ENCODE measurements at regions not wholly inside any gene's neighbourhood (a gene's known extent, or its start where the extent isn't known, plus 50 kb on each side); places are given as distances from the start of the nearest gene placed in this dataset.
"Not testable (repeated sequence)": the region's sequence is repeated elsewhere in the genome, so short reads cannot be mapped to it uniquely, and the experiment has no call there.

GRCh38 chr15:38103564-38103963 lies 149.1 kb upstream of the SPRED1 start:
- DNase-seq (ENCODE audit: low spot score), result no peak
- in situ Hi-C loops (cut with HindIII; ENCODE audit: low sequenced_read_pairs), result no loop called here

- DNase-seq (ENCODE audit: low spot score), result no peak
- in situ Hi-C loops (cut with HindIII; ENCODE audit: low sequenced_read_pairs), result no loop called here
These were observed 141.6 kb upstream of the SPRED1 start for GRCh38 chr15:38111070-38111469.

- no peak for DNase-seq (ENCODE audit: low spot score)
- in situ Hi-C loops (cut with HindIII; ENCODE audit: low sequenced_read_pairs), result no loop called here
These were observed 140.2 kb upstream of the SPRED1 start for GRCh38 chr15:38112406-38112805.

GRCh38 chr15:38115121-38115520 lies 137.5 kb upstream of the SPRED1 start:
- no peak for DNase-seq (ENCODE audit: low spot score)
- in situ Hi-C loops (cut with HindIII; ENCODE audit: low sequenced_read_pairs), result no loop called here

- DNase-seq (ENCODE audit: low spot score), result no peak
- in situ Hi-C loops (cut with HindIII; ENCODE audit: low sequenced_read_pairs), result no loop called here
These were observed 134.9 kb upstream of the SPRED1 start for GRCh38 chr15:38117781-38118180.

GRCh38 chr15:38119865-38120264 lies 132.8 kb upstream of the SPRED1 start:
- in situ Hi-C loops (cut with HindIII; ENCODE audit: low sequenced_read_pairs), result not testable (repeated sequence)

GRCh38 chr15:38127306-38127771 lies 125.3 kb upstream of the SPRED1 start:
- in situ Hi-C loops (cut with HindIII; ENCODE audit: low sequenced_read_pairs), result no loop called here
- no peak for DNase-seq (ENCODE audit: low spot score)

More at GRCh38 chr15:38119865-38120264, 132.8 kb upstream of the SPRED1 start:
- DNase-seq (ENCODE audit: low spot score), result not testable (repeated sequence)

- DNase-seq (ENCODE audit: low spot score), result no peak
- in situ Hi-C loops (cut with HindIII; ENCODE audit: low sequenced_read_pairs), result no loop called here
These were observed 124.3 kb upstream of the SPRED1 start for GRCh38 chr15:38128341-38128781.

GRCh38 chr15:38128921-38129320 lies 123.7 kb upstream of the SPRED1 start:
- DNase-seq (ENCODE audit: low spot score), result no peak
- in situ Hi-C loops (cut with HindIII; ENCODE audit: low sequenced_read_pairs), result no loop called here

- in situ Hi-C loops (cut with HindIII; ENCODE audit: low sequenced_read_pairs), result no loop called here
- DNase-seq (ENCODE audit: low spot score), result peak; percentile 6
These were observed 123.0 kb upstream of the SPRED1 start for GRCh38 chr15:38129531-38130204.

GRCh38 chr15:38130205-38130567 lies 122.5 kb upstream of the SPRED1 start:
- in situ Hi-C loops (cut with HindIII; ENCODE audit: low sequenced_read_pairs), result no loop called here
- no peak for DNase-seq (ENCODE audit: low spot score)

- DNase-seq (ENCODE audit: low spot score), result peak; percentile 5
- in situ Hi-C loops (cut with HindIII; ENCODE audit: low sequenced_read_pairs), result no loop called here
These were observed 121.7 kb upstream of the SPRED1 start for GRCh38 chr15:38130740-38131498.

- no peak for DNase-seq (ENCODE audit: low spot score)
- in situ Hi-C loops (cut with HindIII; ENCODE audit: low sequenced_read_pairs), result no loop called here
These were observed 118.4 kb upstream of the SPRED1 start for GRCh38 chr15:38134252-38134651.

GRCh38 chr15:38142195-38142594 lies 110.4 kb upstream of the SPRED1 start:
- DNase-seq (ENCODE audit: low spot score); in situ Hi-C loops (cut with HindIII; ENCODE audit: low sequenced_read_pairs): not testable (repeated sequence)

GRCh38 chr15:38144921-38145320 lies 107.7 kb upstream of the SPRED1 start:
- no peak for DNase-seq (ENCODE audit: low spot score)
- in situ Hi-C loops (cut with HindIII; ENCODE audit: low sequenced_read_pairs), result no loop called here

- in situ Hi-C loops (cut with HindIII; ENCODE audit: low sequenced_read_pairs), result no loop called here
- DNase-seq (ENCODE audit: low spot score), result no peak
These were observed 107.0 kb upstream of the SPRED1 start for GRCh38 chr15:38145651-38146111.

GRCh38 chr15:38147246-38147645 lies 105.4 kb upstream of the SPRED1 start:
- in situ Hi-C loops (cut with HindIII; ENCODE audit: low sequenced_read_pairs), result no loop called here
- DNase-seq (ENCODE audit: low spot score), result no peak

GRCh38 chr15:38148471-38148870 lies 104.2 kb upstream of the SPRED1 start:
- no peak for DNase-seq (ENCODE audit: low spot score)
- in situ Hi-C loops (cut with HindIII; ENCODE audit: low sequenced_read_pairs), result no loop called here

- no peak for DNase-seq (ENCODE audit: low spot score)
- in situ Hi-C loops (cut with HindIII; ENCODE audit: low sequenced_read_pairs), result no loop called here
These were observed 103.3 kb upstream of the SPRED1 start for GRCh38 chr15:38149315-38149714.

GRCh38 chr15:38150148-38150547 lies 102.5 kb upstream of the SPRED1 start:
- no peak for DNase-seq (ENCODE audit: low spot score)
- in situ Hi-C loops (cut with HindIII; ENCODE audit: low sequenced_read_pairs), result no loop called here

GRCh38 chr15:38150794-38151193 lies 101.8 kb upstream of the SPRED1 start:
- in situ Hi-C loops (cut with HindIII; ENCODE audit: low sequenced_read_pairs), result no loop called here
- DNase-seq (ENCODE audit: low spot score), result no peak

All from G401 (cell line).